C4-2B (cell line): ENCODE measurements at regions not wholly inside any gene's neighbourhood (a gene's known extent, or its start where the extent isn't known, plus 50 kb on each side); places are given as distances from the start of the nearest gene placed in this dataset.

ENCODE experiments used
- H3K27ac ChIP-seq: fragments of 450-650 bp; 2 replicates; pipeline ENCODE4 v1.5.1; 2017
- ZFX ChIP-seq: fragments of 450-650 bp; IDR thresholded peaks from 2 replicates; pipeline ENCODE4 v1.6.1; 2017
- TF ChIP-seq, protein P1 (sequence below): fragments of 450-650 bp; conservative IDR thresholded peaks from 2 replicates; pipeline ENCODE4 v1.5.1; 2017; ENCODE audit warnings: mild to moderate bottlenecking

- TF ChIP-seq ZFX, result no peak
- TF ChIP-seq, protein P1, sequence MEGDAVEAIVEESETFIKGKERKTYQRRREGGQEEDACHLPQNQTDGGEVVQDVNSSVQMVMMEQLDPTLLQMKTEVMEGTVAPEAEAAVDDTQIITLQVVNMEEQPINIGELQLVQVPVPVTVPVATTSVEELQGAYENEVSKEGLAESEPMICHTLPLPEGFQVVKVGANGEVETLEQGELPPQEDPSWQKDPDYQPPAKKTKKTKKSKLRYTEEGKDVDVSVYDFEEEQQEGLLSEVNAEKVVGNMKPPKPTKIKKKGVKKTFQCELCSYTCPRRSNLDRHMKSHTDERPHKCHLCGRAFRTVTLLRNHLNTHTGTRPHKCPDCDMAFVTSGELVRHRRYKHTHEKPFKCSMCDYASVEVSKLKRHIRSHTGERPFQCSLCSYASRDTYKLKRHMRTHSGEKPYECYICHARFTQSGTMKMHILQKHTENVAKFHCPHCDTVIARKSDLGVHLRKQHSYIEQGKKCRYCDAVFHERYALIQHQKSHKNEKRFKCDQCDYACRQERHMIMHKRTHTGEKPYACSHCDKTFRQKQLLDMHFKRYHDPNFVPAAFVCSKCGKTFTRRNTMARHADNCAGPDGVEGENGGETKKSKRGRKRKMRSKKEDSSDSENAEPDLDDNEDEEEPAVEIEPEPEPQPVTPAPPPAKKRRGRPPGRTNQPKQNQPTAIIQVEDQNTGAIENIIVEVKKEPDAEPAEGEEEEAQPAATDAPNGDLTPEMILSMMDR, result no peak
- H3K27ac ChIP-seq, result no peak overlapping the region
Measured at GRCh38 chr7:94178230-94178629, 174.1 kb upstream of the BET1 start.

- no peak for TF ChIP-seq ZFX
- TF ChIP-seq, protein P1, result no peak
Measured at GRCh38 chr7:94179466-94179865, 175.3 kb upstream of the BET1 start.

DNA sequence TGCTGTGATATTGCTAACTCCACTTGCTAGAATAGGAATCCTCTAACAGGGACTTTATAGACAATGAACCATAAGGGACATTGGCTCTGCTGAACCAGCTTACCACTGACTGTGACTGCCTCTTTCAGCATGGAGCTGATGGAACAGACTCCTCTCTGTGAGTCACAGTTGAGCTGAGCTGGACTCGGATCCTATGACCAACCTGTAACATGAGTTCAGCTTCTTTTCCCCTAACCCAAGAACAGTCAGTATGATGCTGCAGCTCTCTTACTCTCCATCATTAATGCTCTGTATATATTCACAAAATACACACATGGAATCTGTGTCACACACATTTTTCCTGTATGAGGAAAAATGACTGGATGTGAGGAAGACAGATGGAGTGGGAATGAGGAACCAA lies 177.9 kb upstream of the BET1 start:
- TF ChIP-seq, protein P1, result no peak
- TF ChIP-seq ZFX, result no peak
- H3K27ac ChIP-seq, result no peak overlapping the region

More at GRCh38 chr7:94179466-94179865, 175.3 kb upstream of the BET1 start:
- H3K27ac ChIP-seq, result no peak overlapping the region

DNA sequence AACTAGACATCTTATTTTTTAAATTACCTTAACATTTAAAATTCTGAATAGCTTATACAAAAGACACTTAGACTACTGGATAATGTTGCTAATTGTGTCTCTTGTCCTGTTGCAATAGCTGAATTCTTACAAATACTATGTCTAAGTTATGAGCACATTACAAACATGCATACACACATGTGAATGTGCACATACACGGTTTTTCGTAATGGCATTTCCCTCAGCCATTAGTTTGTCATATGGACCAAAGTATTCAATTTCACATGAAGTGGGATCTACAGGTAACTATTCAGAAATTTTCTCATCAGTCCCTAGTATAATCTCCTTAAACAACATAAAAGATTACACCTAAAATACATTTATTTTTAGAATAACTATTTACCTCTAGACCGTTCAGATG lies 178.6 kb upstream of the BET1 start:
- TF ChIP-seq ZFX, result no peak
- TF ChIP-seq, protein P1, result no peak
- no peak overlapping the region for H3K27ac ChIP-seq

DNA sequence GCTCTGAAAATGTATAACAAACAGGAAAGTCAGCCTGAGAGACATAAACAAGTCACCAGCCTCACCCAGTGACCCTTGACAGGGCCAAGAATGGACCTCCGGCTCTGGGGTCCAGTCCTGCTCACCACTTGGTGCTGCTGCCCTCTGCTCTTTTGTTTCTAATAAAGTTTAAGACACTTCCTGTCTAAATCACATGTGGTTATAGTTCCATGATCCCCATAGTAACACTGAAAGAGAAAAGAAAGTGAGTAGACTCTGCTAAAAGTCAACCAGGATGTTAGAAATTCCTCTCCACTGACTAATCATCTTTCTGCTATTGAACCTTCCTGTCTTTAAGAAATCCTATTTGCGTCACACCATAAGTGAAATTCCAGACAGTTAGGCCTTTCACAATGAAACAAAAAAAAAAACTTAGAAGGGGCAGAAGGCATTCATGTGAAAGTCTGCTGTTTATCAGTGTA lies 179.2 kb upstream of the BET1 start:
- TF ChIP-seq, protein P1, result no peak
- no peak for TF ChIP-seq ZFX
- no peak overlapping the region for H3K27ac ChIP-seq

DNA sequence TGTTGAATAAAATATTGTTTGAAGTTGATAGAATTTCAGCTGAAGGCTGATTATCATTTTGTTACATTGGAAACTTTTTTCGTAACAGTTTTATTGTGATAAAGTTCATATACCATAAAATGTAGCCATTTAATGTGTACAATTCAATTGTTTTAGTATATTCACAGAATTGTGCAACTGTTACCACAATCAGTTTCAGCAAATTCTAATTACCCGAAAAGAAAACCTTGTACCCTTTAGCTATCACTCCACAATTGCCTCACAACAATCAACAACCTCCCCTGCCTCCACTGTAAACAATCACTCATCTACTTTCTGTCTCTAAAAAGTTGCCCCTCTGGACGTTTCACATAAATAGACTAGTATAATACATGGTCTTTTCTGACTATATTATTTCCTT lies 179.7 kb upstream of the BET1 start:
- no peak for TF ChIP-seq ZFX
- TF ChIP-seq, protein P1, result no peak
- no peak overlapping the region for H3K27ac ChIP-seq

- H3K27ac ChIP-seq, result no peak overlapping the region
- TF ChIP-seq, protein P1, result no peak
- TF ChIP-seq ZFX, result no peak
Measured at GRCh38 chr7:94188350-94188749, 184.2 kb upstream of the BET1 start.
